ENCODE measurements at regions not wholly inside any gene's neighbourhood (a gene's known extent, or its start where the extent isn't known, plus 50 kb on each side); places are given as distances from the start of the nearest gene placed in this dataset.

- Histone ChIP-seq H3K27ac (no peak overlapping the region), H3K4me1 (no peaks in the 10 kb centered on the region), H3K36me3 (no peaks in the 10 kb centered on the region), H3K9me3 (no peaks in the 10 kb centered on the region), H3K27me3 (no peaks in the 10 kb centered on the region), H3K4me3 (no peak overlapping the region)
- TF ChIP-seq POLR2A (IDR thresholded peaks at IDR 0.05) (no peak), CTCF (IDR thresholded peaks at IDR 0.05) (no peak)
- no peak for DNase-seq
Observed at GRCh38 chr2:145800151-145801091, 1280.5 kb upstream of the ZEB2 start.

GRCh38 chr2:145799595-145800108 lies 1279.7 kb upstream of the ZEB2 start:
- Histone ChIP-seq H3K27ac (no peak overlapping the region), H3K9me3 (no peaks in the 10 kb centered on the region), H3K4me1 (no peaks in the 10 kb centered on the region), H3K36me3 (no peaks in the 10 kb centered on the region), H3K4me3 (no peak overlapping the region), H3K27me3 (no peaks in the 10 kb centered on the region)
- no peak for TF ChIP-seq CTCF (IDR thresholded peaks at IDR 0.05)
- no peak for TF ChIP-seq POLR2A (IDR thresholded peaks at IDR 0.05)
- DNase-seq: no peak

GRCh38 chr2:145798419-145798818 lies 1278.5 kb upstream of the ZEB2 start:
- H3K27me3 ChIP-seq: no peaks in the 10 kb centered on the region
- H3K36me3 ChIP-seq: no peaks in the 10 kb centered on the region
- H3K4me3 ChIP-seq: no peak overlapping the region
- no peak for DNase-seq
- no peak for TF ChIP-seq POLR2A (IDR thresholded peaks at IDR 0.05)
- TF ChIP-seq CTCF (IDR thresholded peaks at IDR 0.05): no peak
- no peak overlapping the region for H3K27ac ChIP-seq
- no peaks in the 10 kb centered on the region for H3K9me3 ChIP-seq
- H3K4me1 ChIP-seq: no peaks in the 10 kb centered on the region

- H3K4me1 ChIP-seq: no peaks in the 10 kb centered on the region
- no peak overlapping the region for H3K4me3 ChIP-seq
- no peaks in the 10 kb centered on the region for H3K36me3 ChIP-seq
- TF ChIP-seq POLR2A (IDR thresholded peaks at IDR 0.05) (no peak), CTCF (IDR thresholded peaks at IDR 0.05) (no peak)
- H3K9me3 ChIP-seq: no peaks in the 10 kb centered on the region
- no peak for DNase-seq
- no peaks in the 10 kb centered on the region for H3K27me3 ChIP-seq
- no peak overlapping the region for H3K27ac ChIP-seq
Observed at GRCh38 chr2:145797692-145798091, 1277.8 kb upstream of the ZEB2 start.

GRCh38 chr2:145792745-145793144 lies 1272.8 kb upstream of the ZEB2 start:
- Histone ChIP-seq H3K4me3 (no peak overlapping the region), H3K9me3 (no peaks in the 10 kb centered on the region), H3K36me3 (no peaks in the 10 kb centered on the region), H3K27me3 (no peaks in the 10 kb centered on the region), H3K27ac (no peak overlapping the region), H3K4me1 (no peaks in the 10 kb centered on the region)
- TF ChIP-seq CTCF (IDR thresholded peaks at IDR 0.05): no peak
- TF ChIP-seq POLR2A (IDR thresholded peaks at IDR 0.05): no peak
- DNase-seq: no peak

Data from Peyer's patch (tissue), 4 donors.